ENCODE measurements at regions not wholly inside any gene's neighbourhood (a gene's known extent, or its start where the extent isn't known, plus 50 kb on each side); places are given as distances from the start of the nearest gene placed in this dataset.
A peak's percentile ranks its signal among the peaks of the same experiment; 100 is the strongest.

- no peak for DNase-seq (ENCODE audit: extremely low read depth, low read depth)
- H3K4me3 ChIP-seq (replicated peaks; ENCODE audit: low read depth, low read length) = no peak overlapping the region
Measured at GRCh38 chr6:85124472-85125354, 325.2 kb upstream of the NT5E start.

DNA sequence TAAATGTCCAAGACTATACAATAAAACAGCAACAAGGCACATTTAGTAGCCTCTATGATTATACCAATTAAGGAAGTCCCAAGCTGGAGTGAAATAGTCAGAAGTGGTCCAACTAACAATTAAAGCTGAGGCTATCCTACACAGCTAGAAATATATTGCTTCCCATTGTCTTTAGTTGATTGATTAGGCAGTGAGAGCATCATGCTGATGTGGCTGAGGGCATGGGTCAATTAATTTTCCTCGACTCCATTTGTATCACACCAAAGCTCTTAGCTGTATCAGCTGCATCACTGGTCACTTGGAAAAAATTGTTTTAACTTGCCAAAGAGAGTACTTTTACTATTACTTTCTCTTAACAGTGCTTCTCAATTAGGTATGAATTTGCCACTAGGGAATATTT lies 328.7 kb upstream of the NT5E start:
- no peak overlapping the region for H3K4me3 ChIP-seq (replicated peaks; ENCODE audit: low read depth, low read length)
- no peak for DNase-seq (ENCODE audit: extremely low read depth, low read depth)
- TF ChIP-seq, protein P1, sequence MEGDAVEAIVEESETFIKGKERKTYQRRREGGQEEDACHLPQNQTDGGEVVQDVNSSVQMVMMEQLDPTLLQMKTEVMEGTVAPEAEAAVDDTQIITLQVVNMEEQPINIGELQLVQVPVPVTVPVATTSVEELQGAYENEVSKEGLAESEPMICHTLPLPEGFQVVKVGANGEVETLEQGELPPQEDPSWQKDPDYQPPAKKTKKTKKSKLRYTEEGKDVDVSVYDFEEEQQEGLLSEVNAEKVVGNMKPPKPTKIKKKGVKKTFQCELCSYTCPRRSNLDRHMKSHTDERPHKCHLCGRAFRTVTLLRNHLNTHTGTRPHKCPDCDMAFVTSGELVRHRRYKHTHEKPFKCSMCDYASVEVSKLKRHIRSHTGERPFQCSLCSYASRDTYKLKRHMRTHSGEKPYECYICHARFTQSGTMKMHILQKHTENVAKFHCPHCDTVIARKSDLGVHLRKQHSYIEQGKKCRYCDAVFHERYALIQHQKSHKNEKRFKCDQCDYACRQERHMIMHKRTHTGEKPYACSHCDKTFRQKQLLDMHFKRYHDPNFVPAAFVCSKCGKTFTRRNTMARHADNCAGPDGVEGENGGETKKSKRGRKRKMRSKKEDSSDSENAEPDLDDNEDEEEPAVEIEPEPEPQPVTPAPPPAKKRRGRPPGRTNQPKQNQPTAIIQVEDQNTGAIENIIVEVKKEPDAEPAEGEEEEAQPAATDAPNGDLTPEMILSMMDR (IDR thresholded peaks at IDR 0.05; ENCODE audit: low read depth, low read length, missing control alignments) = no peak

More at GRCh38 chr6:85124472-85125354, 325.2 kb upstream of the NT5E start:
- TF ChIP-seq, protein P1 (IDR thresholded peaks at IDR 0.05; ENCODE audit: low read depth, low read length, missing control alignments) = no peak

- TF ChIP-seq, protein P1 (IDR thresholded peaks at IDR 0.05; ENCODE audit: low read depth, low read length, missing control alignments) = no peak
- no peak for DNase-seq (ENCODE audit: extremely low read depth, low read depth)
- H3K4me3 ChIP-seq (replicated peaks; ENCODE audit: low read depth, low read length) = no peak overlapping the region
Measured at GRCh38 chr6:85118652-85119235, 331.1 kb upstream of the NT5E start.

- DNase-seq (ENCODE audit: extremely low read depth, low read depth) = no peak
- H3K4me3 ChIP-seq (replicated peaks; ENCODE audit: low read depth, low read length) = no peak overlapping the region
- TF ChIP-seq, protein P1 (IDR thresholded peaks at IDR 0.05; ENCODE audit: low read depth, low read length, missing control alignments) = peak; percentile 32
Measured at GRCh38 chr6:85118233-85118632, 331.6 kb upstream of the NT5E start.

- DNase-seq (ENCODE audit: extremely low read depth, low read depth) = no peak
- no peak overlapping the region for H3K4me3 ChIP-seq (replicated peaks; ENCODE audit: low read depth, low read length)
- TF ChIP-seq, protein P1 (IDR thresholded peaks at IDR 0.05; ENCODE audit: low read depth, low read length, missing control alignments) = no peak
Measured at GRCh38 chr6:85116475-85116874, 333.4 kb upstream of the NT5E start.

GRCh38 chr6:85115876-85116275 lies 334.0 kb upstream of the NT5E start:
- no peak overlapping the region for H3K4me3 ChIP-seq (replicated peaks; ENCODE audit: low read depth, low read length)
- no peak for DNase-seq (ENCODE audit: extremely low read depth, low read depth)
- TF ChIP-seq, protein P1 (IDR thresholded peaks at IDR 0.05; ENCODE audit: low read depth, low read length, missing control alignments) = no peak
